ENCODE measurements at regions not wholly inside any gene's neighbourhood (a gene's known extent, or its start where the extent isn't known, plus 50 kb on each side); places are given as distances from the start of the nearest gene placed in this dataset. TPM values are rescaled to one million over a fixed set of nuclear protein-coding genes. Genes with fewer than 3 reads are reported as not detected.
"Not testable (repeated sequence)": the region's sequence is repeated elsewhere in the genome, so short reads cannot be mapped to it uniquely, and the experiment has no call there.

DNA sequence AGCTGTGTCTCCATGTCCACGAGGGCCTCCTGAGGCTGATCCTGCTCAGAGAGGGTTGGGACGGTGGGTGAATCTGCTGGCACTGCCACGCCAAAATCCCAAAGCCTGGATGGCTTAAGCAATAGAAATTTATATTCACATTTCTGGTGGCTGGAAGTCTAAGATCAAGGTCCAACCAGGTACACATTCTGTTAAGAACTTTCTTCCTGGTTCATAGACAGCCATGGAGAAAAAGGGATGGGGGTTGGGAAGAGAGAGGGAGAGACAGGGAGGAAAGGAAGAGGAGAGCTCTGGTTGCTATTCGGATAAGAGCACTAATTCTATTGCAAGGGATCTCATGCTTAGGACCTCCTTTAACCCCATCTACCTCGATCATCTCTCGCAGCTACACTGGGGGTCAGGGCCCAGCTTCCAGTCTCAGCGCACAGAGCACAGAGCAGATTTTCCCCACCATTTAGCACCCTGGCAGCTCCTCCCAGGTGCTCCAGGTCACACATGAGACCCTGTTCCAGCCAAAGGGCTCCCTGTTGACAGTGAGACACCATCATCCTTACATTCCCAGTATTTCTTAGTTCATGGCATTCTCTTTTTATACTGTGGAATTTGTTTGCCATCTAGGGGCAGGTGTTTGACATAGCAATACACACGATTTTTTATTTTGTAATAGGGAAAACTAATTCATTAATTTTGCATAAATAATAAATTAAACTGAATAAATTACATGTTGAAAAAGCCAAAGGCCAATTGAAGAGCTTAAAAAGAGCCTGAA lies 615.6 kb downstream of the RPIA start:
- DNase-seq; ATAC-seq; intact Hi-C loops (cut with micrococcal nuclease): not testable (repeated sequence)

DNA sequence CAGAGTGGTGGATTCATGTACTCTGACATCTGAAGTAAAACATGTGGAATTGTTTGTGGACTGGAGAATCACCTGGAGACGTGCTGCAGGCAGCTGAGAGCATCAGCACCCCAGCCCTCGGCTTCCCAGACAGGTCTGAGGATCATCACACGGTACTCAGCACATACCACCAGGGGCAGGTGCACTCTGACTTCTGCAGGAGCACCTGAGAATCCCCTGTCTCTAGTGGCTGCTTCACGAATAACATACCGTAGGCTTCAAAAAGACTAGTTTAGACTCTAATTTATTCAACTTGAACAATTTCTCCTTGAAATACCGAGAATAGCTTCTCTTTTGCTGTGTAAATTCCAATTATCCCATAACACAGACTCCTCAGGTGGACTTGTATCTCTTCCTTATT lies 627.5 kb downstream of the RPIA start:
- intact Hi-C loops (cut with micrococcal nuclease); ATAC-seq; DNase-seq: not testable (repeated sequence)

GRCh38 chr2:89325894-89326293 lies 634.4 kb downstream of the RPIA start:
- ATAC-seq; intact Hi-C loops (cut with micrococcal nuclease); DNase-seq: not testable (repeated sequence)

DNA sequence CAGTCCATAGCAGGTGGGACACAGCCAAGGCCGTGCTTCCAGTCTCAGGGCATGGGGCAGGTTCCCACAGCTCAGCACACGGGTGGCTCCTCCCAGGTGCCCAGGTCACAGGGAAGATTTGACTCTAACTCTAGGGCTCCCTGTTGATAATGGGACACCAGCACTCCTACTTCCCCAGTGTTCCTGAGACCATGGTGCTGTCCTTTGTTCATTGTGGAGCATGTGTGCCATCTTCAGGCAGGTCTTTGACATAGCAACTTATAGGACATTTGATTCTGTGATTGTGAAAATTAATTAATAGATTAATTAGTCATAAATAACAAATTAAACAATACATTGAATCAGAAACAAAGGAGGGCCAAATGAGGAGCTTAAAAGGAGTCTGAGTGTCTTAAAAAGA lies 635.0 kb downstream of the RPIA start:
- DNase-seq; ATAC-seq; intact Hi-C loops (cut with micrococcal nuclease): not testable (repeated sequence)

DNA sequence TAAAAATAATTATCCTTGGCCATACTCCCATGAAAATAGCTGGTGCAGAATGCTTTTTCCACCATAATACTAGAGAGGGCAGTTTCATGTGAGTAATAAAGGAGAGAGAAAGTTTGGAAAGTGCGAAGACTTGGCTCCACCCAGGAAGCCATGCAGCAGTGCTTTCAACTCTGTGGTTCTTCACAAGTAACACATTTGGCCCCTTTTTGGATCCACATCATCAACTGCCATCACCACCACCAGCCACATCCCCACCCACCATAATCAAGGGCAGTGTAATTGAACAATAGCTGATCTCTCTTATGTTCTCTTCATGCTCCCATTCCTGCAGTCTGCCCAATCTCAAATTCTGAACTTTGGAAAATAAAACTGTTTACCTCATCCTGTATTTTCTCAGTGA lies 637.3 kb downstream of the RPIA start:
- ATAC-seq; DNase-seq; intact Hi-C loops (cut with micrococcal nuclease): not testable (repeated sequence)

Small RNAs in the stretch of these regions (microRNA-seq; reads per million reads assigned to microRNA genes)
- not detected for gene MIR4436A (ENCODE audit: borderline number of aligned reads)
